HCT116 (cell line): ENCODE measurements at regions not wholly inside any gene's neighbourhood (a gene's known extent, or its start where the extent isn't known, plus 50 kb on each side); places are given as distances from the start of the nearest gene placed in this dataset.

Source experiments
- ATAC-seq: fragments of 200-7000 bp; cut with Tn5 transposase; 2 replicates; pipeline ENCODE4 v1.9.1; 2020; ENCODE audit warnings: mild to moderate bottlenecking, moderate library complexity
- BruUV-seq: library from RNA; stranded (reverse); fragments of 400-500 nt; replicated peaks from 2 replicates; lab custom pipeline; 2021; lab: Mats Ljungman, UMichigan
- CTCF ChIA-PET: fragments of 300-600 bp; sonication (Branson Sonifier 250); formaldehyde crosslinking; loops from one replicate; lab custom pipeline; 2021; ENCODE audit warnings: antibody characterized with exemption; lab: Charles Lee
- POLR2A ChIA-PET: fragments of 300-600, 350-600 bp; sonication (Branson Sonifier 250); formaldehyde crosslinking; loops from one replicate; lab custom pipeline; 2021; ENCODE audit warnings: antibody characterized with exemption; lab: Charles Lee
- RAD21 ChIA-PET, 2 experiments: fragments of 300-600 bp; sonication (Branson Sonifier 250); formaldehyde crosslinking; loops; one replicate each; lab custom pipeline; 2023; ENCODE audit warnings: low total read pairs in 2 of 2; ENCODE audit not compliant: uncharacterized antibody in 2 of 2, unreplicated experiment in 2 of 2, low non-redundant PET in 1 of 2; lab: Charles Lee
- DNase-seq: peaks from one replicate; pipeline ENCODE4 v3.0.0-alpha.2; 2010; ENCODE audit warnings: low read depth, low spot score
- H2AFZ ChIP-seq: fragments of 200-600 bp; shearing (Covaris generic), sonication (generic); 2 replicates; pipeline ENCODE4 v1.6.1; 2017; ENCODE audit warnings: low read depth, mixed run types, mixed read lengths, antibody characterized with exemption, low read length; ENCODE audit not compliant: poor library complexity, severe bottlenecking
- H3K27ac ChIP-seq: 2 replicates; pipeline ENCODE4 v1.5.1; 2012; ENCODE audit warnings: low read depth, low read length
- H3K27me3 ChIP-seq: fragments of 200-600 bp; sonication (generic); 2 replicates; pipeline ENCODE4 v1.6.1; 2016; ENCODE audit warnings: mixed run types, low read length, mixed read lengths; ENCODE audit not compliant: insufficient read depth
- H3K36me3 ChIP-seq, 2 experiments: fragments of 200-500 bp in 1 of 2; fragments of 200-600 bp in 1 of 2; sonication (Bioruptor generic) in 1 of 2; sonication (generic) in 1 of 2; 2 replicates each; pipeline versions ENCODE4 v1.5.1 to v1.6.1; 2014 to 2016; ENCODE audit warnings: low read length in 2 of 2, inconsistent platforms in 1 of 2, mixed read lengths in 1 of 2, mixed run types in 1 of 2; ENCODE audit not compliant: insufficient read depth in 2 of 2, control insufficient read depth in 1 of 2
- H3K4me1 ChIP-seq, 2 experiments: fragments of 200-600 bp in 1 of 2; sonication (generic) in 1 of 2; 2 replicates each; pipeline versions ENCODE4 v1.5.1 to v1.6.1; 2012 to 2017; ENCODE audit warnings: low read length in 2 of 2, inconsistent platforms in 1 of 2, mild to moderate bottlenecking in 1 of 2, mixed read lengths in 1 of 2, mixed run types in 1 of 2, moderate library complexity in 1 of 2; ENCODE audit not compliant: insufficient read depth in 2 of 2, control insufficient read depth in 1 of 2
- H3K4me2 ChIP-seq: fragments of 200-600 bp; sonication (generic); 2 replicates; pipeline ENCODE4 v1.6.1; 2017; ENCODE audit warnings: mixed run types, low read length, mixed read lengths
- H3K4me3 ChIP-seq, 2 experiments: fragments of 200-600 bp in 1 of 2; sonication (generic) in 1 of 2; replicated peaks in 1 of 2; 2 replicates each; pipeline ENCODE4 v1.5.1; 2011 to 2016; ENCODE audit warnings: low read length in 2 of 2, control low read depth in 1 of 2, low read depth in 1 of 2, mild to moderate bottlenecking in 1 of 2, mixed read lengths in 1 of 2, mixed run types in 1 of 2
- H3K79me2 ChIP-seq: fragments of 200-600 bp; sonication (generic); 2 replicates; pipeline ENCODE4 v1.6.1; 2017; ENCODE audit warnings: mild to moderate bottlenecking, mixed run types, low read length, moderate library complexity, mixed read lengths; ENCODE audit not compliant: insufficient read depth
- H3K9ac ChIP-seq: fragments of 200-600 bp; sonication (generic); 2 replicates; pipeline ENCODE4 v1.6.1; 2016; ENCODE audit warnings: low read length, mixed read lengths
- H3K9me2 ChIP-seq: fragments of 200-600 bp; sonication (generic), shearing (Covaris generic); 2 replicates; pipeline ENCODE4 v1.6.1; 2017; ENCODE audit warnings: mixed run types, mild to moderate bottlenecking, moderate library complexity; ENCODE audit not compliant: insufficient read depth
- H3K9me3 ChIP-seq, 2 experiments: fragments of 200-500 bp in 1 of 2; fragments of 200-600 bp in 1 of 2; sonication (Bioruptor generic) in 1 of 2; sonication (generic) in 1 of 2; 2 replicates each; pipeline ENCODE4 v1.6.1; 2014 to 2017; ENCODE audit warnings: low read length in 2 of 2, mixed read lengths in 2 of 2, inconsistent platforms in 1 of 2, low read depth in 1 of 2, mild to moderate bottlenecking in 1 of 2, mixed run types in 1 of 2, moderate library complexity in 1 of 2; ENCODE audit not compliant: control insufficient read depth in 1 of 2, insufficient read depth in 1 of 2
- H4K20me1 ChIP-seq: fragments of 200-600 bp; sonication (generic), shearing (Covaris generic); 2 replicates; pipeline ENCODE4 v1.6.1; 2017; ENCODE audit warnings: mixed run types, mild to moderate bottlenecking, moderate library complexity; ENCODE audit not compliant: insufficient read depth
- CEBPB ChIP-seq: IDR thresholded peaks from 2 replicates; pipeline ENCODE4 v1.6.1; 2012; ENCODE audit warnings: low read depth
- EZH2 ChIP-seq: fragments of 200-600 bp; sonication (generic); IDR thresholded peaks from 2 replicates; pipeline ENCODE4 v1.6.1; 2017; ENCODE audit warnings: antibody characterized with exemption, mixed run types
- EZH2phosphoT487 ChIP-seq: fragments of 200-600 bp; IDR thresholded peaks from 2 replicates; pipeline ENCODE4 v1.6.1; 2018; ENCODE audit warnings: antibody characterized with exemption, borderline replicate concordance
- FOSL1 ChIP-seq: IDR thresholded peaks from 2 replicates; pipeline ENCODE4 v1.6.1; 2012; ENCODE audit warnings: low read depth
- POLR2A ChIP-seq: IDR thresholded peaks from 2 replicates; pipeline ENCODE4 v1.7.0; 2011; ENCODE audit warnings: borderline replicate concordance; ENCODE audit not compliant: insufficient read depth, insufficient read length; ENCODE audit errors: extremely low read depth
- POLR2AphosphoS5 ChIP-seq: IDR thresholded peaks from 2 replicates; pipeline ENCODE4 v1.6.1; 2011; ENCODE audit warnings: mild to moderate bottlenecking, low read depth, low read length, moderate library complexity
- RAD21 ChIP-seq: IDR thresholded peaks from 2 replicates; pipeline ENCODE4 v1.6.1; 2012; ENCODE audit warnings: low read depth, mild to moderate bottlenecking
- SP1 ChIP-seq: IDR thresholded peaks from 2 replicates; pipeline ENCODE4 v1.6.1; 2012; ENCODE audit warnings: low read depth
- SRF ChIP-seq: IDR thresholded peaks from 2 replicates; pipeline ENCODE4 v1.6.1; 2012; ENCODE audit warnings: low read depth
- TCF7L2 ChIP-seq: IDR thresholded peaks from 2 replicates; pipeline ENCODE4 v1.7.0; 2011; ENCODE audit warnings: borderline replicate concordance, inconsistent platforms; ENCODE audit not compliant: insufficient read depth, insufficient read length; ENCODE audit errors: extremely low read depth
- ZFX ChIP-seq: fragments of 450-650 bp; IDR thresholded peaks from 2 replicates; pipeline ENCODE4 v1.6.1; 2017
- intact Hi-C: fragments of 100-400 bp; cut with micrococcal nuclease; formaldehyde crosslinking; loops from 2 replicates; pipeline ENCODE4 v1.10.0; 2022
- TF ChIP-seq, protein P1 (sequence below): IDR thresholded peaks from 2 replicates; pipeline ENCODE4 v1.6.1; 2011; ENCODE audit warnings: mild to moderate bottlenecking, low read length, moderate library complexity; ENCODE audit not compliant: insufficient replicate concordance; ENCODE audit errors: extremely low read depth
- TF ChIP-seq, protein P2 (sequence below): IDR thresholded peaks from 2 replicates; pipeline ENCODE4 v1.6.1; 2012
- TF ChIP-seq, protein P3 (sequence below): IDR thresholded peaks from 2 replicates; pipeline ENCODE4 v1.6.1; 2012
- TF ChIP-seq, protein P4 (sequence below), 3 experiments: fragments of 200-600 bp in 1 of 3; sonication (generic) in 1 of 3; IDR thresholded peaks in 2 of 3; conservative IDR thresholded peaks in 1 of 3; 2 replicates each; pipeline ENCODE4 v1.5.1; 2012 to 2017; ENCODE audit warnings: low read depth in 2 of 3, low read length in 2 of 3, antibody characterized with exemption in 1 of 3, borderline replicate concordance in 1 of 3, control low read depth in 1 of 3, mild to moderate bottlenecking in 1 of 3, mixed read lengths in 1 of 3, mixed run types in 1 of 3, moderate library complexity in 1 of 3; ENCODE audit not compliant: insufficient read depth in 1 of 3

DNA sequence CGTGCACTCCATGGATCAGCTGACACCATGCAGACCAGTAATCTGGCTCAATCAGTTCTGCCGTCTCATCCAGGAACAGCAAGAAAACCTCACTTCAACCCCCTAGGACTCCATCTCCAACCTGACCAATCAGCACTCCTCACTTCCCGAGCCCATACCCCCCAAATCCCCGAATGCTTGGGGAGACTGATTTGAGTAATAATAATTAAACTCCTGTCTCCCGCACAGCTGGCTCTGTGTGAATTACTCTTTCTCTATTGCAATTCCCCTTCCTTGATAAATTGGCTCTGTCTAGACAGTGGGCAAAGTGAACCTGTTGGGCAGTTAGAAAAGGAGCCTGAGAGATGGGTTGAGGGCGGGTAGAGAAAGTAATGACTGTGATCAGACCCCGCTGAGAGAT lies 320.0 kb downstream of the HAPSTR1 start (continued):
- TF ChIP-seq, protein P1, sequence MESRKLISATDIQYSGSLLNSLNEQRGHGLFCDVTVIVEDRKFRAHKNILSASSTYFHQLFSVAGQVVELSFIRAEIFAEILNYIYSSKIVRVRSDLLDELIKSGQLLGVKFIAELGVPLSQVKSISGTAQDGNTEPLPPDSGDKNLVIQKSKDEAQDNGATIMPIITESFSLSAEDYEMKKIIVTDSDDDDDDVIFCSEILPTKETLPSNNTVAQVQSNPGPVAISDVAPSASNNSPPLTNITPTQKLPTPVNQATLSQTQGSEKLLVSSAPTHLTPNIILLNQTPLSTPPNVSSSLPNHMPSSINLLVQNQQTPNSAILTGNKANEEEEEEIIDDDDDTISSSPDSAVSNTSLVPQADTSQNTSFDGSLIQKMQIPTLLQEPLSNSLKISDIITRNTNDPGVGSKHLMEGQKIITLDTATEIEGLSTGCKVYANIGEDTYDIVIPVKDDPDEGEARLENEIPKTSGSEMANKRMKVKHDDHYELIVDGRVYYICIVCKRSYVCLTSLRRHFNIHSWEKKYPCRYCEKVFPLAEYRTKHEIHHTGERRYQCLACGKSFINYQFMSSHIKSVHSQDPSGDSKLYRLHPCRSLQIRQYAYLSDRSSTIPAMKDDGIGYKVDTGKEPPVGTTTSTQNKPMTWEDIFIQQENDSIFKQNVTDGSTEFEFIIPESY: no peak

DNA sequence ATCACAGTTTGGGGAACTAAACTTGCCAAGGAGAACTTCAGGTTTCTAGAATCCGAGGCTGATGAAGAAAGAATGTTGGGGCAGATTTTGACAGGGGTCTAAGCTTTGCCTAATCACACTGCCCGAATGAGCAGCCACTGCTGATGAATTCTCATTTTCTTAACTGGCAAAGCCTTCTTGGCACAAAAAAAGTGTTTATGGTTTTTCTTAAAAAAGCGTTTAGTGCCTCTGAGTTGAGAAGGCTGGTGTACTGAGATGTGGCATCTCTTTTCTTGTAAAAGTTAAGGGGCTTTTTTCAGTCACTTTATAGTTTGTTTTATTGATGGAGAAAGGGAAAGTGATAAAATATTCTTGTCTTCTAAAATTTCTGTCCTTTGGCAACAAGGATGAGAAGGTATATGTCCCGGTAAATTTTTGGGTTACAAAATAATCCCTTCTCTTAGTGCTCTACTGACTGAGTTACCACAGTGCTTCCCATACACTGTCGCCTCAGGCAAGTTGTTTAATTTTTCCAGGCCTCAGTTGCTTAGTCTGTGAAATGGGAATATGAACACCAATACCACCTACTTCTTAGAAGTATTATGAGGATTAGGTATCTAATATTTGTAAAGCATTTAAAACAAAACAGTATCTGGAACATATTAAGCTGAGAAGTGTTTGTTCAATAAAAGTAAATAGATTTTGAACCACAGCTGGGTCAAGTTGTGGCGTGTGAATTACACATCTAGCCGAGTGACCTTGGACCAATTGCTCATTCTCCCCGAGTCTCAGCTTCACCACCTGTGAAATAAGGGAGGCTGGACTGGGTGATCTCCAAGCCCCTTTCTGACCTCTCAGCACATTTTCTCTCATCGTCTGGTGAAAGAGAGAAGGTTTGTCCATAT lies 320.8 kb downstream of the HAPSTR1 start:
- no peaks in the 10 kb centered on the region for H3K9me2 ChIP-seq
- H3K9ac ChIP-seq: no peak overlapping the region
- TF ChIP-seq ZFX (no peak), EZH2phosphoT487 (no peak), SP1 (no peak), EZH2 (no peak), POLR2A (no peak), FOSL1 (no peak), CEBPB (no peak), TCF7L2 (no peak), POLR2AphosphoS5 (no peak), RAD21 (no peak), SRF (no peak)
- TF ChIP-seq, protein P2, sequence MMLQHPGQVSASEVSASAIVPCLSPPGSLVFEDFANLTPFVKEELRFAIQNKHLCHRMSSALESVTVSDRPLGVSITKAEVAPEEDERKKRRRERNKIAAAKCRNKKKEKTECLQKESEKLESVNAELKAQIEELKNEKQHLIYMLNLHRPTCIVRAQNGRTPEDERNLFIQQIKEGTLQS: no peak
- TF ChIP-seq, protein P1: no peak
- TF ChIP-seq, protein P3, sequence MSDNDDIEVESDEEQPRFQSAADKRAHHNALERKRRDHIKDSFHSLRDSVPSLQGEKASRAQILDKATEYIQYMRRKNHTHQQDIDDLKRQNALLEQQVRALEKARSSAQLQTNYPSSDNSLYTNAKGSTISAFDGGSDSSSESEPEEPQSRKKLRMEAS: no peak
- TF ChIP-seq, protein P4, sequence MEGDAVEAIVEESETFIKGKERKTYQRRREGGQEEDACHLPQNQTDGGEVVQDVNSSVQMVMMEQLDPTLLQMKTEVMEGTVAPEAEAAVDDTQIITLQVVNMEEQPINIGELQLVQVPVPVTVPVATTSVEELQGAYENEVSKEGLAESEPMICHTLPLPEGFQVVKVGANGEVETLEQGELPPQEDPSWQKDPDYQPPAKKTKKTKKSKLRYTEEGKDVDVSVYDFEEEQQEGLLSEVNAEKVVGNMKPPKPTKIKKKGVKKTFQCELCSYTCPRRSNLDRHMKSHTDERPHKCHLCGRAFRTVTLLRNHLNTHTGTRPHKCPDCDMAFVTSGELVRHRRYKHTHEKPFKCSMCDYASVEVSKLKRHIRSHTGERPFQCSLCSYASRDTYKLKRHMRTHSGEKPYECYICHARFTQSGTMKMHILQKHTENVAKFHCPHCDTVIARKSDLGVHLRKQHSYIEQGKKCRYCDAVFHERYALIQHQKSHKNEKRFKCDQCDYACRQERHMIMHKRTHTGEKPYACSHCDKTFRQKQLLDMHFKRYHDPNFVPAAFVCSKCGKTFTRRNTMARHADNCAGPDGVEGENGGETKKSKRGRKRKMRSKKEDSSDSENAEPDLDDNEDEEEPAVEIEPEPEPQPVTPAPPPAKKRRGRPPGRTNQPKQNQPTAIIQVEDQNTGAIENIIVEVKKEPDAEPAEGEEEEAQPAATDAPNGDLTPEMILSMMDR (IDR thresholded peaks at IDR 0.05 in 2 of 3, conservative IDR thresholded peaks at IDR 0.05 in 1 of 3; ENCODE audit: borderline replicate concordance in 1 of 3, insufficient read depth in 1 of 3, low read depth in 2 of 3, low read length in 2 of 3): no peak
- ChIA-PET RAD21 (no interaction called here), CTCF (no interaction called here), POLR2A (no interaction called here)
- no TSS peak for BruUV-seq
- no peaks in the 10 kb centered on the region for H3K36me3 ChIP-seq
- H3K79me2 ChIP-seq: no peaks in the 10 kb centered on the region
- no peak for DNase-seq
- no peaks in the 10 kb centered on the region for H4K20me1 ChIP-seq
- H3K27me3 ChIP-seq: peaks cover 33% of the 10 kb centered on the region
- no peaks in the 10 kb centered on the region for H3K9me3 ChIP-seq
- no peak overlapping the region for H3K27ac ChIP-seq
- no peaks in the 10 kb centered on the region for H3K4me1 ChIP-seq
- H3K4me2 ChIP-seq: no peak overlapping the region
- no peak overlapping the region for H2AFZ ChIP-seq
- no peak for ATAC-seq
- intact Hi-C loops: no loop called here
- no peak overlapping the region for H3K4me3 ChIP-seq
